Inflammatory macrophage (primary cell): ENCODE measurements at regions not wholly inside any gene's neighbourhood (a gene's known extent, or its start where the extent isn't known, plus 50 kb on each side); places are given as distances from the start of the nearest gene placed in this dataset.

Experiments
- DNase-seq, 2 donors: peaks; one replicate each; pipeline ENCODE4 v3.0.0-alpha.2; 2020 to 2022

DNA sequence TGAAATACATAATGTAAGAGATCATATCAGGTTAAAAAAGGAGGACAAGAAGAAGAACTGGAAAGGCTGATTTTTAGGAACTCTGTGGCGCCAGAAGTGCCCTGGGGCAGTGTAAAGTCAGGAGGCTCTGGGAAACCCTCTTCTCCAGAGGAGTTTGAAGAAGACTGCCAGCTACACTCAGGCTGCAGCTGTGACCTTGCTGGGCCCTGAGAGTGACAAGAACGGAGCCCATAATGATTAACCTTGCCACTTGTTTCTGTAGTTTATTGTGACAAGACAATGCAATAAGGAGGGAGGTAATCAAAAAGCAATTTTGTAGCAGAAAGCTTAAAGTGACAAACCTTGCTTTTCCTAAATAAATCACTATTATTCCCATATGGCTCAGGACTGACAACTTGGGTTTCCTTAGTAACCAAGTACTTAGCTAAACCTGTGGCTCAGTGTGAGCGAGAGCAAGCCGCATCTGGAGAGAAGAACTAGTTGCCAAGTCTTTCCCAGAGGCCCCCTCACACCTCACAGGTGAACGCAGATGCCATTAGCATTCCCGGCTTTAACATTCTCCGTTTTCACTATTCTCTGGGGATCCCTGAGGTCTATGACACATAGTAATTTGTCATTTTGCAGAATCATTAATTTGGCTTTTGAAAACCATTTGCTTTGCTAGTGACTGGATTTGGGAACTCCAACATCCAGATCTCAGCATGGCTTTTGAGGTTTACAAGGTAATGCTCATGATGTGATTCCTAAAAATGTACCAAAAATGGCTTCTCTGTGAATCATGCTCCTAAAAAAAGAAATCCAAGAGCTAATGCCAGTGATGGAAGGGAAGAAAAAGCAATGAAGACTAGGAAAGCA is 115.9 kb downstream of the OMA1 start:
- DNase-seq = no peak

DNA sequence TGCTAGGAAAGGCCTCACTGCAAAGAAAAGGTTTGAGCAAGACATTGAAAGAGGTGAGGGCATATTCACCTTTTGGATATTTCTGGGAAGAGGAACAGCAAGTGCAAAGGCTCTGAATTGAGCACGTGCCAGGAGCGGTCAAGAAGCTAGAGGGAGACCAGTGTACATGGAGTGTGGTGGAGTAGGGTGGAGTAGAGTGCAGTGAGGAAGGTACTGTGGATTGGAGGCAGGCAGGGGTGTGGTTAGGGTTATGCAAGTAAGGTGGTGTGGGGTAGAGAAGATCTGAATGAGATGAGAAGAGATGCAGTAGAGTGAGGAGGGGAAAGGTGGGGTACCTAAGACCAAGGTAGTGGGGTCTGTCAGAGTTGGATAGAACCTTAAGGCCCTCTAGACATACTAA is 119.6 kb downstream of the OMA1 start:
- DNase-seq = no peak

DNA sequence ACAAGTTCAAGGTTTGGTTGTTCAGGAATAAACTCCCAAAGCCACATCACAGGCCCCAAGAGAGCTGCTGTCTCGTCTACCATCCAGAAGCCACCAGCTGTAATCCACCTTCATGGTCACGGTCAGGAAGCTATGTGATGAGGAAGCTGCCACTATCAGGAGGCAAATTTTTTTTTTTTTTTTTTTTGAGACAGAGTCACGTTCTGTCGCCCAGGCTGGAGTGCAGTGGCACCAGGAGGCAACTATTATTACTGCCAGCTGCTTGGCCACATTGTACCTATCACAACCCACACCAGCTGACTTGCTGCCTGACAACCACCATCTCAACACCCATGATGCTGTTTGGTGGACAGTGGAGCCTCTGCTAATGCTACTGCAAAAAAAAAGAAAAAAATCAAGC is 124.1 kb downstream of the OMA1 start:
- no peak for DNase-seq

DNA sequence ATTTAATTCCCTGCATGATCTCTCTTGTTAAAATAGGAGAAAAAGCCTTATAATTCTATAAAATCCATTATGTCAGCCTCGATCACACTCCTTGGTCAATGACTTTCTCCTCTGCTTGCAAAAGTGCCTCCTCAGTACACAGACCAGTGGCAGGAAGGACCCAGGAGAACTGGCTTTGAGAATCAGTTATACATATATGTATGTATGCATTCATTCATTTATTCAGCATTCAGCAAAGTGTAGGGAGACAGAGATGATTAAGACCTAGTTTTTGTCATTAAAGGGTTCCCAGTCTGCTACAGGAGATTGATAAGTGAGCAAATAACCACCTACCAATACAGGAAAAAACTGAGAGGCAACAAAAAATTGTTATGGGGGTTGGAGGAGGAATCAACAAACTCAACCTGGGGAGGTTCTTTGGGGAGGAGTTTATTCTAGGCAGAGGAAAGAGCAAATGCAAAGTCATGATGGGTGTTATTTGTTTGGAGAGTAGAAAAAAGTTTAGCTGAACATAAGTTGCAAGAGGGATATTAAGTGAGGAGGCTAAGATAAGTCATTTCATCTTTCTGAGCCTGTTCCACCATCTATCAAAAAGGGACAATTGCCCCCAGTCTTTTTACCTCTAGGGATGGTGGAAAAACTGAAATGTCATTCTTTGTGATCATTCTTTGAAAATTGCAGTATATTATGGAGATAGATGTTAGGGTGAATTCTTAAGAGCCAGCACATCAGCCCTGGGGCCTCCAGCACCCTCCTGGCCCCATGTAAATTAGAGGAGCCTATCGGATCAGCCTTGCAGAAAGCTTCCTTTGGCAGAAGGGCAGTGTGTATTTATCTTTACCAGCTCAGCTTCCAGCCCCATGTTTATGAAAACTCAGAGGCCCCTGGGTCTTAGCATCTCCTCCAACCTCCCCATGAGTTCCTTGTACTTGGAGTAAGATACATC is 128.0 kb downstream of the OMA1 start:
- no peak for DNase-seq

DNA sequence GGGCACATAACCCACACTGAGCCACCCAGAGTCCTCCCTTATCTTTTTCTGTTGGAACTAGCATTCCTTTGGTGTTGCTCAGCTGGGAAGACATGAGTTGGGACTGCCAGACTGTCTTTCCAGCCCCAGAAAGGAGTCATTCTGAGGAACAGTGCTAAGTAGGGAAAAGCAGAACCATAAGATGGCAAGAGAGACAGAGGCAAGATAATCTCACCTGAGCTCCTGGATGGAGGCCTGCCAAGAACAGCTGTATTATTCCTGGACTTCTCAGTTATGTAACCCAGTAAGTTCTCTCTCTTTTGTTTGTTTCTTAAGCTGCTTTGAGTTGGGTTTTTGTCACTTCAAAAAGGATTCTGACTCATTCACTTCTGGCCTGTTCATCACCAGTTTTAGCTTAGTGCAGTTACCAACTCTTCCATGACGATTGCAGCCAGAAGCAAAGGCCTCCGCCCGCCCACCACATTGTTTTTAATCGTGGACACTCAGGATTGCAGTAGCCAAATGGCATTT is 134.4 kb downstream of the OMA1 start:
- DNase-seq = peak in 1 of 2 donors; percentile 9

DNA sequence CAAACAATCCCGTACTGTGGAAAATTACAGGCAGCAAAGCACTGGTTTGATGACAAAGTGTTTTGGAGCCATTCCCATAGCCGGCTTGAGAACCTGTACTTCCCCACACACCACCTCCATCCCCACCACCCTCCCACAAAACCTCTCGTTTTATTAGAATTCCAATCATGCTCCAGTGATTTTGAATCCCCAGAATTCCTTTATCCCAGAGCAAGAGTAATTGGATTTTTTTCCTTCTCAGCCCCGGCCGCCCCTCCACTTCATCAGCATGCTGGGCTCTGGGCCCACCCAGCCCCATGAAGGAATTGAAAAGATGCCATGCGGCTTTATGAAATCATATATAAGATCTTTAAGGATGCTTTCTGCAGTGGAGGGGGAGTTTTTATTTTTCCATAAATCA is 136.6 kb downstream of the OMA1 start:
- no peak for DNase-seq

DNA sequence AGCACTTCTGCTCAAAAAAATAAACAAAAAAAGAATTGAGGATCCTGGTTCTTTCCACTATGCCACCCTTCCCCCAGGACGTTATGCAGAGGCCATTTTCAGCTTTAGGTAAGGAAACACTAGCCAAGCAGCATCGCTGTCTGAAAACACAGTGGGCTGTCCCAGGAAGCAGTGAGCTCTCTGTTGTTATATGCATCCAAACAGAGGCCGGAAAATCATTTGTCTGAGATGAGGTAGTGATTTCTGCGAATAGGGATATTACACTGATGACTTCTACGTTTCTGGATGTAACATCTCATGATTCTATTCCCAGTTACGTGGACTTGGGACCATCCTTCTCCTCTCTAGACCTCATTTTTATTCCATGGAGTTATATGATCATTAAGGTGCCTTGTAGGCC is 137.2 kb downstream of the OMA1 start:
- no peak for DNase-seq

DNA sequence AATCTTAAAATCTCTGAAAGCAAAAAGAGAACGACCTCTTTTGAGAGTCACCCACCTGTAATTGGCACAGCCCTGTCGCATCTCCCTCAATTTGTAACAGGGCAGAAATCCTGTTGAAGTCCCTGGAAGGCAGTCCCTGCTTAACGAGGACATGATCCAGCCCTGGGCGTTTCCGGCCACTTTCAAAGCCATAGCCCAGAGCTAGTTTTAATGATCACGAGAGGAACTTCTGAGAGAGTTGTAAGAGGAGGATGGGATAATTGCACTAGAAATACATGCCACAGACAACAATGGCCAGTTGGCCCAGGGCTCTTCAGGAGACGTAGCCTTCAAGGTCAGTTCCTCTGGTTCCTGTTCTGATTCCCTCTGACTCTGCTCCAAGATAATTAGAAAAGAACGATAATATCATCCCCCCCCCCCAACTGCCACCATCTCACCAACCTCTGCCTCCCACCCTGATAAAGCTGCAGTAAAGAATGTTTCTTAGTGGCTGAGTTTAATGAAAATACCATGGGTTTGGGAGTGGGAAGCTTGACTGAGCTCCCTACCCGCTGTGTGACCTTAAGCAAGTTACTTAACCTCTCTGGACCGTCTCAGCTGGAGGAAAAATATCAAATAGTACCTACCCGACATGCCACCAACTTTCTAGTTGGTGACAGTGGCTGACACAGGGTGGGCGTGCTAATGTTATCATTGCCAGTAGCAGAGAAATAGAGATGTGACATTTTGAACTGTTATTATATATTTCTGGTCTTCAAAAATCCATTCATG is 140.0 kb downstream of the OMA1 start:
- DNase-seq = no peak

DNA sequence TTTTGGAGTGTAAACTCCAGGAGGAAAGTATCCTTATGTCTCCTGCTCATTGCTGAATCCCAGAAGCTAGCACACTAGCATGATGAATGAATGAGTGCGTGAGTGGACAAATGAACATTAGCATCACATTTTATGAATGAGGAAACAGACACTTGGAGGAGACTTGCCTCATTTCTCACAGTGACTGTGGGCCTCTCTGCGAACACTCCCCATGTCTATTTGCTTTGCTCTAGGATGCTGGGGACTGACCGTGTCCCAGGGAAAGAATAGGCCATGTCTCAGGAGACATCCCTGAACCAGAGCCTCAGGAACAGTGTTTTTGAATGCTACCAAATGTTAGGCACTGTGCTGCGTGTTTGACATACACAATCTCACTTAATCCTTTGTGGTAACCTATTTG is 140.9 kb downstream of the OMA1 start:
- no peak for DNase-seq

DNA sequence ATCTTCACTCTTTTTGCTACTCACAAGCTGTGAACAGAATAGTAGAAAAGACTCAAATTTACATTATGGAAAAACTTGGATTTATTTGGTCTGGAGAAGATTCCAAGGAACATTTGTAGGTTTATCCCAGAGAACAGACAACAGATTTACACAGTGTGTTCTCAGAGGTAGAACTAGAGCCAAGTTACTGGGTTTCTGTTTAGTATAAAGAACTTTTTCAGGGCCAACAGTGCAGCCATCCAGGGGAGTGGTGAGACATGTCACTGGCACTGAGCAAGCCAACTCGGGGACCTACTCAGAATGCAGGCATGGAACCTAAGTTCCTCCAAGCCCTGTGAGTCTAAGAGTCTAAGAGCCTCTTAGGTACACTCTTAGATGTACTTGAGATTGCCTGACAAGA is 142.6 kb downstream of the OMA1 start:
- DNase-seq = no peak

DNA sequence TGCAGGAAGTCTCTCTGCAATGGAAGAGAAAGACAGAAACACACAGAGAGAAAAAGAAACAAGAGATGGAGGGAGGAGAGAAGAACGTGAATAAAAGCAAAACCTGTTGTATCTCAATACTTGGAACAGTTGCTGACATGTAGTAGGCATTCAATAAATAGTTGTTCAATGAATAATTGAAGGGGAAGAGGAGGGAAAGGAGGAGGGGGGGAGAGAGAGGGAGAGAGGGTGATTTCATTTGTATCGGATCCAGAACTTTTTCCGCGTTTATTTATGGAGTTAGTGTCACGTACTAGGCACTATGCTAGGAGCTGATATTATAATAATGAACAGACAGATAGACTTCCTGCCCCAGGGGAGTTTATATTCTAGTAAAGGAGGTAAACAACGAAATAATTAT is 144.1 kb downstream of the OMA1 start:
- no peak for DNase-seq

DNA sequence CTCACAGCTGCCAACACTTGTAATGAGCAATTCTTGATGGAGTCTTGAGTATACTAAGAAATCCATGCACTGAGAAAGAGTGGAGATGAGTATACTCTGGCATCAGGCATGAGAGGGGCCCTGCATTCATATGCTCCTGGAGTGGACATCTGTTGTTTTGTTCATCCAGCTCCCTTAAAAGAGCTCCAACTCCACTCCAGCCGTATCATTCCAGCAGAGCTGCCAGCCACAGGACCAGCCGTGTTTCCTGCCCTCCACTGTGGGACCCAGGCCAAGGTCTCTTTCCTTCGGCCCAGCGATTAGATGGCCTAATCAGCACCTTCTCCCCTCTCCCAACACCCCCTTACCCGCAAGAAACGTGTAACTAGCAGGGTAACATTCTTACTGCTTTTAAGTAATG is 144.5 kb downstream of the OMA1 start:
- no peak for DNase-seq

DNA sequence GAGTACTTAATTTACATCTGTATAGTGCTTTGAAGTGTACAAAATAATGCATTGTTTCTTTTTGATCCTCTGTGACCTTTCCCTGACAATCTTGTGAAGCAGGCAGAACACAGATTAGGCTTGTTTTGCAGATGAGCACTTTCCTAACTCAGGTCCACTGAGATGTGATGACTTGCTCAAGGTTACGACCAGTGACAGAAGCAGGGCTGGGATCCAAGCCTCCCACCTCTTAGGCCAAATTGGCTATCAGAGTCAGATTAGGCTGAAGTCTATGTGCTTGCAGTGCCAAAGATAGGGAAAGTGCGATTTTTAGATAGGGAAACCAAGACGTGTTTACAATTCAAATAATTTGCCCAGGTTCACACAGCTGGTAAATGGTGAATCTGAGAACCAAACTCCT is 147.3 kb downstream of the OMA1 start:
- DNase-seq = no peak

DNA sequence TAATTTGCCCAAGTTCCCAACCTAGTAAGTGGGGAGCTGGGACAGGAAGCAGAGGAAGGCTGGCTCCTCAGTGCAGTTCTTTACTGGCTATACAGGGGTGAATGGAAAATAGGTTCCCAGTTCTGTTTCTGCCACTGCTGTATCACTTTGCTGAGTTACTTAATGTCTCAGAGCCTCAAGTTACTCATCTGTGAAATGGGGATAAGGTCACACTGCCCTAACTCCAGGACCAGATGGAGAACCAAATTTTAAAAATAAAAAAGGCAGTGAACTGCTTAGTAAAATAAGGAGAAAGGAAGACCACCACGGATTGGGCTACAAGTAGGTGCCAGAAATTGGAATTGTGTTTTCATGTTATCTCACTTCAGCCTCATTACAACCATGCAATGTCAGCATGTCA is 147.8 kb downstream of the OMA1 start:
- no peak for DNase-seq

DNA sequence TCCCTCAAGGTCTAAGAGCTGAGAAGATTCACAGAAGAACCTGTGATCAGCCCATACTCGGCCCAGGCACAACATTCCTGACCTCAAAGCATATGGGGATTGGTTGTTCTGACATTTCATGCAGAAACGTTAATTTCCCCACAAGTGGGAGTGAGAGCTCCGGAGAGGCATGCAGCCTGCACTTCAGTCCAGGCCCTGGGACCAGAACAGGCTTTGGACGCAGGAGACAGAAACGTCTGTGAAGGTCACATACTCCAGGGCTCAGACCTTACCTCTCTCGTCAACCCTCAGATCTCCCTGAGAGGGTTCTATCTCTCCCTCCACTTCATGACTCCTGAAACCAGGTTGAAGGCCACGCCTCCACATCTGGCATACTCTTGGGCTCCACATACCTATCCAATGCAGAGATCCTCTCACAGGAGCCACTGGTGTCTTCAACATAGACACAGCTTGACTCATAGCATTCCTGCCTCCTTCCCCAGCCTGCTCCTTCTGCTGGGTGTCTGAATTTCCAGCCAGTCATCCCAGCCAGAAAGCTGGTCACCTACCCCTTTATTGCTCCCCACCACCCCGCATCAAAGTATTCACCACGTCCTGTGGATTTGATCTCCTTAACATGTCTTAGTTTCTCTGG is 149.2 kb downstream of the OMA1 start:
- no peak for DNase-seq

DNA sequence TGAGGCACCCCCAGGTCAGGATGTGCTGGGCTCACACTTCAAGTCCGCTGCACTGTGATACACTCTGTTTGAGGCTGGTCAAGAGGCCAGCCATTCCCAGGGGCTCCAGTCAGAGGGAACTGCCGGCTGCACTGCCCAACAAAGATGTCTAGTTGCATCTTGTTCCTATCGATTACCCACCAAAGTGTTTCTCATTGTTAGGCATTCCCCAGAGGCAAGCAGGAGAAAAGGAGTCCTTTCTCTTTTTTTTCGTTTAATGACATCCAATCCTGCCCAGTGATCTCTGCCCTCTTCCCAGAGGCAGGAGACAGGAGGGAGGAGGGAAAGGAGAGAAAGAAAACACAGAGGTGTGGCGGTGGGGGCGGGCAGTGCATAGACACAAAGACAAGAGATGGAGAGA is 150.4 kb downstream of the OMA1 start:
- no peak for DNase-seq

DNA sequence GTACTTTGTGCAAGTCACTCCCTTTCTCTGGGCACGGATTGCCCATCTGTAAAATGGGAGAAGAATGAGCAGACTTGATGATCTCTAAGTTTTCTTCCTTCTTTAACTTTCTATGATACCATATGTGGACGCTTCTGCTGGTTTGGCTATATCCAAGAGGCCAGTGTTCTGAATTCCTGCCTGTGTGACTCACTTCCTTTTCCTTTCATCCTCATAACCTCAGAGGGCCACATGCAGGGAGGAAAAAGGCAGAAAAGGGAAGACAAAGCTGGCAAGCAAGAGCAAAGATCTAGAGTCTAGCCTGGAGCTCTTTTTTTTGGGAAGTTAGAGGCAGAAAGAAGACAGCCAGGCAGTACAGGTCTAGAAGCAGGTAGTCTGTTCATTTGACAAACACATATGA is 151.2 kb downstream of the OMA1 start:
- peak; percentile 19 to 22 for DNase-seq

DNA sequence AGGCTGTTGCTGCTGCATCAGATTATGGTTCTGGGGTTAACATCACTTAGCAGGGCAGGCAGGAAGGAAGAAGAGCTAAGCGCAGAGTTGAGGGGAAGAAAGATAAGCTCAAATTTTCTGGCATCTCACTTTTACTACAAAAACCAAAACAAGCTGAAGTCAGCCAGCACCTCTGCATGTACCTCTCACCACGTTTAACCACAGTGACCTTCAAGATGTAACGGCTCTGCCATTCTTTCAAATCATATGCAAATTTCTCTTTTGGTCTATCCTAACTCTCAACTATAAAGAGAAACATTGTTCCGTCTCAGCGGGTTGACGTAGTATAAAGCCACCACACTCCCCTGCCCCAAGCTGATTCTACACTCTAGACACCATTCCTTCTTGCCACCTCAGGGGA is 154.4 kb downstream of the OMA1 start:
- no peak for DNase-seq

DNA sequence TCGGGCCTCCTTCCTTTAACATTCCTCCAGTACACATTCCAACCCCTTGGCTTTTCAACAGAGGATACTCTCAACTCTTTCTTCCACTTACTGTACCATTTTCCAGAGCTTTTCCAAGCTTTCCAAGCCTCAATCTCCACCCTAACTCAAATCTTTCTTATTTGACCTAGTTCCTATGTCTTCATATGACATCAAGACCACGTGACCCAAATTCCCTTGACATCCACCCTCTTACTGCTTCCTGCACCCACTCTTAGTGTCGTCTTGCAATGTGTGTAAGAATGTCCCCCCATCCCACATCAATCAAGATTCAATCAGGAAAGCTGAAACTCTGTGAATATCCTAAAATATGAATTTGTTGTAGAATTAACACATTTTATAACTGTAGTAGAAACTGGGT is 155.0 kb downstream of the OMA1 start:
- no peak for DNase-seq

DNA sequence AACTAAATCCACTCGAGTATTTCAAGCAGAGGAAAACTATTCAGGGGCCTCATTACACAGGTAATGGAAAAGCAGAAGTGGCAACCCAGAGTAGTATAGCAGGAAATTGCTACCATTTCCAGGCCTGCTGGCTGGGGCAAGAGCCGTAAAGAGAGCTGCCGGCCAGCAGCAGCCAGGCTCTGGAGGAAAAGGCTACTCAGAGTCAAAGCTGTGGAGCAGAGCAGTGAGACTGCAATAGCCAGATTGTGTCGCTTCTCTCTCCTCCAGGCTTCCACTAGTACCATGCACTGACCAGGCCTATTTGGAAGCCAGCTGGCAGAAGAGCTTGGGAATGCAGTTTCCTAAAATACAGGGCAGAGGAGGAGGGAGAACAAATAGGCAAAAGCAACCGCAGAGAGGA is 155.5 kb downstream of the OMA1 start:
- DNase-seq = peak in 1 of 2 donors; percentile 14

DNA sequence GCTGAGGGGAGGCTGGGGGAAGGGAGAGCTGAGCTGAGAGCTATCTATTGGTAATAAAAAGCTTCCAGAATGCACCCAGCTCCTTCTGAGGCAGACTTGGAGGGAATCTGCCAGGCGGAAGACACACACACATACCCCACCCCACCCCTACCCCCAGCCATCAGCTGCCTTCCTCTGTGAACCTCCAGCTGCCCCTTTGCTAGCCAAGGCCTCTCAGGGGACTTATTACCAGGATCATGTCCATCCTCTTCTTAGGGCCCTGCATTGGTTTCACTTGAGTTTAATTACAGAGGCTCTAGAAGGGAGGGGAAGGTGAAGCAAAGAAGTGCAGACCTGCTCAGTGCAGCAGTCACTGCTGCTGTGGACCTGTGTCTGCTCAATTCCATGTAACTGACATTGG is 156.4 kb downstream of the OMA1 start:
- no peak for DNase-seq

DNA sequence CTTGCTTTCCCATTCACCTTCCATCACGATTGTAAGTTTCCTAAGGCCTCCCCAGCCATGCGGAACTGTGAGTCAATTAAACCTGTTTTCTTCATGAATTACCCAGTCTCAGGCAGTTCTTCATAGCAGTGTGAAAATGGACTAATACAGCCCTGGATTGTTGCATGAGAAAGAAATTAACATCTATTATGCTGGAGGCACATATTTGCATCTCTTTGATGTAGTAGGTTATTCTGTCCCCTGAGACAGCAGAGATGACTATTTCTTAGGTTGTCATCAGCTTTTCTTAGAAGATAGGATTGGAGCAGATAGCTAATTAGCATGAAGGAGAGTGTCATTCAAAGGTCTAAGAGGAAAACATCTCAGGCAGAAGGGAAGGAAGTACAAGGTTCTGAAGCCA is 166.2 kb downstream of the OMA1 start:
- DNase-seq = no peak
